NCI-H2196 treated with DMSO at 0.1 percent for 48 hours (cell line): ENCODE measurements at regions not wholly inside any gene's neighbourhood (a gene's known extent, or its start where the extent isn't known, plus 50 kb on each side); places are given as distances from the start of the nearest gene placed in this dataset.

Experiments
- DNase-seq: peaks from one replicate; lab custom pipeline; 2025; ENCODE audit not compliant: unreplicated experiment; lab: John Stamatoyannopoulos, UW

GRCh38 chr21:22855581-22855980 is 1857.4 kb downstream of the NCAM2 start:
- DNase-seq = no peak

GRCh38 chr21:22871692-22872091 is 1873.5 kb downstream of the NCAM2 start:
- DNase-seq = no peak

- DNase-seq = no peak
Observed at GRCh38 chr21:22880573-22880972, 1882.4 kb downstream of the NCAM2 start.

- DNase-seq = no peak
Observed at GRCh38 chr21:22881131-22881530, 1882.9 kb downstream of the NCAM2 start.

GRCh38 chr21:22885079-22885478 is 1886.9 kb downstream of the NCAM2 start:
- no peak for DNase-seq

GRCh38 chr21:22885614-22886013 is 1887.4 kb downstream of the NCAM2 start:
- no peak for DNase-seq

GRCh38 chr21:22889445-22889844 is 1891.2 kb downstream of the NCAM2 start:
- no peak for DNase-seq

- DNase-seq = no peak
Observed at GRCh38 chr21:22890656-22891055, 1892.4 kb downstream of the NCAM2 start.

- DNase-seq = no peak
Observed at GRCh38 chr21:22892028-22892427, 1893.8 kb downstream of the NCAM2 start.

GRCh38 chr21:22892740-22893139 is 1894.5 kb downstream of the NCAM2 start:
- no peak for DNase-seq

- DNase-seq = no peak
Observed at GRCh38 chr21:22898051-22898665, 1899.9 kb downstream of the NCAM2 start.

GRCh38 chr21:22900490-22900889 is 1902.3 kb downstream of the NCAM2 start:
- DNase-seq = no peak

- DNase-seq = no peak
Observed at GRCh38 chr21:22903851-22904250, 1905.6 kb downstream of the NCAM2 start.

- DNase-seq = no peak
Observed at GRCh38 chr21:22904385-22904784, 1906.2 kb downstream of the NCAM2 start.

- DNase-seq = no peak
Observed at GRCh38 chr21:22925032-22925431, 1926.8 kb downstream of the NCAM2 start.

- DNase-seq = no peak
Observed at GRCh38 chr21:22927469-22927868, 1929.3 kb downstream of the NCAM2 start.

- DNase-seq = no peak
Observed at GRCh38 chr21:22941779-22942490, 1943.7 kb downstream of the NCAM2 start.

GRCh38 chr21:22955559-22955958 is 1957.3 kb downstream of the NCAM2 start:
- no peak for DNase-seq

- no peak for DNase-seq
Observed at GRCh38 chr21:22961258-22961657, 1963.0 kb downstream of the NCAM2 start.

GRCh38 chr21:22965455-22966135 is 1967.4 kb downstream of the NCAM2 start:
- DNase-seq = no peak

GRCh38 chr21:22981819-22982218 is 1983.6 kb downstream of the NCAM2 start:
- DNase-seq = no peak

- no peak for DNase-seq
Observed at GRCh38 chr21:22993144-22993543, 1994.9 kb downstream of the NCAM2 start.
